ENCODE measurements at regions not wholly inside any gene's neighbourhood (a gene's known extent, or its start where the extent isn't known, plus 50 kb on each side); places are given as distances from the start of the nearest gene placed in this dataset.

DNA sequence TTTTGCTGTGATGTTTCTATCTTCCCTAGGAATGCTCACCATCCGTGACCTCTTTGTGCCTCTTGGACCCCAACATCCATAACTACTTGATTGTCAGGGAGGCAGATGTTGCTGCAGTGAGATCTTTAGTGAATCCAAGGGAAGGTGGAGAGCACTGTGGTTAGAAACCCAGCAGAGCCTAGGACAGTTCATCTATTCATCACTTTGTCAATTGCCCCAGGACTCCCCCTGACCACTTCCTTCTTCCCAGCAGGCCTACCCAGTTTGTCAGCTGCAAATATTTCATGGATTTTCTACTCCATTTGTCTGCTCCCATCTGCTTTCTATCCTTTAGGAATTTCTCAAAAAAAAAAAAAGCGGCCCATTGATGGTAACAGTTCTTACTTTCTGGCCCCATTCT lies 942.8 kb downstream of the PCDH7 start:
- TF ChIP-seq, protein P1, sequence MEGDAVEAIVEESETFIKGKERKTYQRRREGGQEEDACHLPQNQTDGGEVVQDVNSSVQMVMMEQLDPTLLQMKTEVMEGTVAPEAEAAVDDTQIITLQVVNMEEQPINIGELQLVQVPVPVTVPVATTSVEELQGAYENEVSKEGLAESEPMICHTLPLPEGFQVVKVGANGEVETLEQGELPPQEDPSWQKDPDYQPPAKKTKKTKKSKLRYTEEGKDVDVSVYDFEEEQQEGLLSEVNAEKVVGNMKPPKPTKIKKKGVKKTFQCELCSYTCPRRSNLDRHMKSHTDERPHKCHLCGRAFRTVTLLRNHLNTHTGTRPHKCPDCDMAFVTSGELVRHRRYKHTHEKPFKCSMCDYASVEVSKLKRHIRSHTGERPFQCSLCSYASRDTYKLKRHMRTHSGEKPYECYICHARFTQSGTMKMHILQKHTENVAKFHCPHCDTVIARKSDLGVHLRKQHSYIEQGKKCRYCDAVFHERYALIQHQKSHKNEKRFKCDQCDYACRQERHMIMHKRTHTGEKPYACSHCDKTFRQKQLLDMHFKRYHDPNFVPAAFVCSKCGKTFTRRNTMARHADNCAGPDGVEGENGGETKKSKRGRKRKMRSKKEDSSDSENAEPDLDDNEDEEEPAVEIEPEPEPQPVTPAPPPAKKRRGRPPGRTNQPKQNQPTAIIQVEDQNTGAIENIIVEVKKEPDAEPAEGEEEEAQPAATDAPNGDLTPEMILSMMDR (IDR thresholded peaks at IDR 0.05) = no peak
- no peak for TF ChIP-seq ZFX (IDR thresholded peaks at IDR 0.05; ENCODE audit: borderline replicate concordance)

Measured in 22Rv1 (cell line).